ENCODE measurements at regions not wholly inside any gene's neighbourhood (a gene's known extent, or its start where the extent isn't known, plus 50 kb on each side); places are given as distances from the start of the nearest gene placed in this dataset.

- TF ChIP-seq CTCF (IDR thresholded peaks at IDR 0.05; ENCODE audit: borderline replicate concordance, extremely low read depth, low read length, poor library complexity, severe bottlenecking) (no peak), EZH2 (IDR thresholded peaks at IDR 0.05; ENCODE audit: borderline replicate concordance, low read depth, low read length, severe bottlenecking) (no peak)
Observed at GRCh38 chr12:90360300-90360699, 594.7 kb downstream of the CCER1 start.
